H9 (cell line): ENCODE measurements at regions not wholly inside any gene's neighbourhood (a gene's known extent, or its start where the extent isn't known, plus 50 kb on each side); places are given as distances from the start of the nearest gene placed in this dataset.

ENCODE experiments used
- DNase-seq: peaks from one replicate; pipeline ENCODE4 v3.0.0-alpha.2; 2017
- H2AFZ ChIP-seq: one replicate; pipeline ENCODE4 v1.6.1; 2013; ENCODE audit warnings: mild to moderate bottlenecking, low read length, control low read depth, moderate library complexity
- H2AK5ac ChIP-seq: 2 replicates; pipeline ENCODE4 v1.6.1; 2013; ENCODE audit warnings: low read length, control low read depth, mixed read lengths; ENCODE audit not compliant: insufficient read length
- H2BK120ac ChIP-seq: one replicate; pipeline ENCODE4 v1.6.1; 2013; ENCODE audit warnings: low read depth, mild to moderate bottlenecking, low read length, control low read depth, inconsistent platforms; ENCODE audit not compliant: poor library complexity, severe bottlenecking
- H2BK12ac ChIP-seq: 2 replicates; pipeline ENCODE4 v1.6.1; 2013; ENCODE audit warnings: low read length, control low read depth, mixed read lengths, low read depth; ENCODE audit not compliant: insufficient read length
- H2BK15ac ChIP-seq: 2 replicates; pipeline ENCODE4 v1.6.1; 2013; ENCODE audit warnings: low read depth, low read length, control low read depth
- H2BK20ac ChIP-seq: one replicate; pipeline ENCODE4 v1.6.1; 2013; ENCODE audit warnings: low read depth, mild to moderate bottlenecking, low read length, control low read depth, inconsistent platforms; ENCODE audit not compliant: poor library complexity, severe bottlenecking
- H2BK5ac ChIP-seq: 2 replicates; pipeline ENCODE4 v1.6.1; 2013; ENCODE audit warnings: low read length, control low read depth, mixed read lengths; ENCODE audit not compliant: insufficient read length
- H3K14ac ChIP-seq: 2 replicates; pipeline ENCODE4 v1.6.1; 2013; ENCODE audit warnings: low read length, control low read depth; ENCODE audit not compliant: insufficient read depth
- H3K18ac ChIP-seq: 2 replicates; pipeline ENCODE4 v1.6.1; 2013; ENCODE audit warnings: low read depth, mild to moderate bottlenecking, mixed read lengths, low read length, control low read depth; ENCODE audit not compliant: insufficient read length
- H3K23ac ChIP-seq: 2 replicates; pipeline ENCODE4 v1.6.1; 2013; ENCODE audit warnings: low read length, control low read depth, mixed read lengths, low read depth; ENCODE audit not compliant: insufficient read length
- H3K23me2 ChIP-seq: 2 replicates; pipeline ENCODE4 v1.6.1; 2013; ENCODE audit warnings: low read depth, mild to moderate bottlenecking, mixed read lengths, low read length, control low read depth; ENCODE audit not compliant: insufficient read length, poor library complexity, severe bottlenecking
- H3K27ac ChIP-seq: 2 replicates; pipeline ENCODE4 v1.5.1; 2013; ENCODE audit warnings: low read length, control low read depth, mixed read lengths, low read depth; ENCODE audit not compliant: insufficient read length
- H3K27me3 ChIP-seq: 2 replicates; pipeline ENCODE4 v1.6.1; 2013; ENCODE audit warnings: low read length, control low read depth, inconsistent platforms; ENCODE audit not compliant: insufficient read depth
- H3K4ac ChIP-seq: 2 replicates; pipeline ENCODE4 v1.6.1; 2013; ENCODE audit warnings: low read depth, mild to moderate bottlenecking, control low read depth, inconsistent platforms, low read length, moderate library complexity
- H3K4me1 ChIP-seq: 2 replicates; pipeline ENCODE4 v1.6.1; 2013; ENCODE audit warnings: low read length, control low read depth, inconsistent platforms; ENCODE audit not compliant: insufficient read depth
- H3K4me2 ChIP-seq: 2 replicates; pipeline ENCODE4 v1.6.1; 2013; ENCODE audit warnings: low read length, control low read depth, mixed read lengths; ENCODE audit not compliant: insufficient read length, insufficient read depth
- H3K56ac ChIP-seq: 2 replicates; pipeline ENCODE4 v1.6.1; 2013; ENCODE audit warnings: low read depth, mild to moderate bottlenecking, mixed read lengths, low read length, control low read depth; ENCODE audit not compliant: insufficient read length
- H3K79me1 ChIP-seq: 2 replicates; pipeline ENCODE4 v1.6.1; 2013; ENCODE audit warnings: low read depth, mild to moderate bottlenecking, moderate library complexity, low read length, control low read depth, inconsistent platforms; ENCODE audit not compliant: insufficient read depth, poor library complexity, severe bottlenecking
- H3K79me2 ChIP-seq: 2 replicates; pipeline ENCODE4 v1.6.1; 2013; ENCODE audit warnings: low read length, control low read depth, inconsistent platforms; ENCODE audit not compliant: insufficient read depth
- H3K9ac ChIP-seq: 2 replicates; pipeline ENCODE4 v1.6.1; 2013; ENCODE audit warnings: low read length, control low read depth, mixed read lengths; ENCODE audit not compliant: insufficient read length; ENCODE audit errors: extremely low read depth
- H3K9me3 ChIP-seq: one replicate; pipeline ENCODE4 v1.6.1; 2013; ENCODE audit warnings: low read depth, low read length, inconsistent platforms; ENCODE audit not compliant: control insufficient read depth
- H3T11ph ChIP-seq: one replicate; pipeline ENCODE4 v1.6.1; 2013; ENCODE audit warnings: mild to moderate bottlenecking, low read length, control low read depth, inconsistent platforms
- H4K20me1 ChIP-seq: one replicate; pipeline ENCODE4 v1.6.1; 2013; ENCODE audit not compliant: control insufficient read depth, insufficient read length, insufficient read depth
- H4K5ac ChIP-seq: 2 replicates; pipeline ENCODE4 v1.6.1; 2013; ENCODE audit warnings: low read depth, mild to moderate bottlenecking, mixed read lengths, low read length, control low read depth; ENCODE audit not compliant: insufficient read length
- H4K8ac ChIP-seq: replicated peaks from 2 replicates; pipeline ENCODE4 v1.6.1; 2013; ENCODE audit warnings: low read length, control low read depth, mixed read lengths, low read depth; ENCODE audit not compliant: insufficient read length
- H4K91ac ChIP-seq: 2 replicates; pipeline ENCODE4 v1.6.1; 2013; ENCODE audit warnings: low read depth, mild to moderate bottlenecking, moderate library complexity, mixed read lengths, low read length, control low read depth; ENCODE audit not compliant: insufficient read length
- H3K27ac Mint-ChIP-seq, 3 experiments: 2 replicates in 2 of 3; 3 replicates in 1 of 3; pipeline ENCODE4 v1.8.0; 2020 to 2021; ENCODE audit warnings: mixed read lengths in 3 of 3, mild to moderate bottlenecking in 1 of 3, moderate library complexity in 1 of 3
- H3K27me3 Mint-ChIP-seq: 2 replicates; pipeline ENCODE4 v1.8.0; 2021; ENCODE audit warnings: low read depth, mild to moderate bottlenecking, moderate library complexity, mixed read lengths
- H3K36me3 Mint-ChIP-seq, 3 experiments: 2 replicates in 2 of 3; 3 replicates in 1 of 3; pipeline ENCODE4 v1.8.0; 2020 to 2021; ENCODE audit warnings: low read depth in 3 of 3, mixed read lengths in 3 of 3; ENCODE audit not compliant: insufficient read depth in 1 of 3
- H3K4me1 Mint-ChIP-seq, 2 experiments: 2 replicates each; pipeline ENCODE4 v1.8.0; 2020; ENCODE audit warnings: mixed read lengths in 2 of 2
- H3K4me3 Mint-ChIP-seq, 2 experiments: 2 replicates in 1 of 2; 3 replicates in 1 of 2; pipeline ENCODE4 v1.8.0; 2020 to 2021; ENCODE audit warnings: mild to moderate bottlenecking in 2 of 2, mixed read lengths in 2 of 2, moderate library complexity in 1 of 2
- H3K9me3 Mint-ChIP-seq, 2 experiments: 2 replicates in 1 of 2; 3 replicates in 1 of 2; pipeline ENCODE4 v1.8.0; 2020; ENCODE audit warnings: mild to moderate bottlenecking in 2 of 2, mixed read lengths in 2 of 2, moderate library complexity in 1 of 2
- WGBS: extraction: QIAGEN DNeasy Blood & Tissue Kit; methylation state at CpG from one replicate; pipeline ENCODE4 v1.1.7; 2013; ENCODE audit warnings: missing lambda C conversion rate, low lambda C conversion rate, mixed read lengths; ENCODE audit not compliant: insufficient read length; ENCODE audit errors: extremely low coverage; 5-methylcytosine and 5-hydroxymethylcytosine counted together
- TF ChIP-seq, protein P1 (sequence below): fragments of 200-600 bp; sonication (generic); conservative IDR thresholded peaks from 3 replicates; pipeline ENCODE4 v1.8.0; 2021; ENCODE audit warnings: antibody characterized with exemption, mild to moderate bottlenecking

DNA sequence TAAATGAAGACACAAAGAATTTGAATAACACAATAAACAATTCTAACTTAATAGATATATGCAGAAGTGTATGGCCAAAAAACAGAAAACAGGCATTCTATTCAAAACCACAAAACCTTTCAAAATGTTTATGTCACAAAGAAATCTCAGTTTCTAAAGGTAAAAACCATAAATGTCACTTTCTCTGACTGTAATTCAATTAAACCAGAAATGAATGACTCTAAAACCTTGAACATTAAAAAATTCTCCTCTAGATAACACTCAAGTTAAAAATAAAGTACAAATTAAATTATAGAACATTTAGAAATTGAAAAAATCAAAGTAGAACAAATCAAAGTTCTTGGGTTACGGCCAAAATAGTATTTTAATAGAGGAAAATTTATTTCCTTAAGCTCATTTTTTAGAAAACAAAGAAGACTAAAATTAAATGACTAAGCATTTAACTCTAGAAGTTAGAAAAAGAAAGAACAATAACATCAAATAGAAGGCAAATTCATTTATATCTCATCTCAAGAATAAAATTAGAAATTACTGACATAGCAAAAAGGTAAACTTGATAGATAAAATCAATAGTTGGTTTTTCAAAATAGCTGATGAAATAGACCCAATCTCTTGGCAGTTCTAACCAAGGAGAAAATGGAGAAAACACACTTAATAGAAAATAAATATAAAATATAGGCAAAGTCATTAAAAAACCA, 198.8 kb downstream of the TEX36 start:
- H3K9ac ChIP-seq = no peak overlapping the region
- H2BK15ac ChIP-seq = no peak overlapping the region
- TF ChIP-seq, protein P1, sequence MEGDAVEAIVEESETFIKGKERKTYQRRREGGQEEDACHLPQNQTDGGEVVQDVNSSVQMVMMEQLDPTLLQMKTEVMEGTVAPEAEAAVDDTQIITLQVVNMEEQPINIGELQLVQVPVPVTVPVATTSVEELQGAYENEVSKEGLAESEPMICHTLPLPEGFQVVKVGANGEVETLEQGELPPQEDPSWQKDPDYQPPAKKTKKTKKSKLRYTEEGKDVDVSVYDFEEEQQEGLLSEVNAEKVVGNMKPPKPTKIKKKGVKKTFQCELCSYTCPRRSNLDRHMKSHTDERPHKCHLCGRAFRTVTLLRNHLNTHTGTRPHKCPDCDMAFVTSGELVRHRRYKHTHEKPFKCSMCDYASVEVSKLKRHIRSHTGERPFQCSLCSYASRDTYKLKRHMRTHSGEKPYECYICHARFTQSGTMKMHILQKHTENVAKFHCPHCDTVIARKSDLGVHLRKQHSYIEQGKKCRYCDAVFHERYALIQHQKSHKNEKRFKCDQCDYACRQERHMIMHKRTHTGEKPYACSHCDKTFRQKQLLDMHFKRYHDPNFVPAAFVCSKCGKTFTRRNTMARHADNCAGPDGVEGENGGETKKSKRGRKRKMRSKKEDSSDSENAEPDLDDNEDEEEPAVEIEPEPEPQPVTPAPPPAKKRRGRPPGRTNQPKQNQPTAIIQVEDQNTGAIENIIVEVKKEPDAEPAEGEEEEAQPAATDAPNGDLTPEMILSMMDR = no peak
- H3K23ac ChIP-seq = no peak overlapping the region
- no peak overlapping the region for H2BK12ac ChIP-seq
- no peak overlapping the region for H4K91ac ChIP-seq
- DNase-seq = no peak
- no peaks in the 10 kb centered on the region for H3K9me3 ChIP-seq
- no peak overlapping the region for H3K56ac ChIP-seq
- H3K36me3 Mint-ChIP-seq = no peaks in the 10 kb centered on the region
- H2BK20ac ChIP-seq = no peak overlapping the region
- no peak overlapping the region for H4K5ac ChIP-seq
- no peak overlapping the region for H3K4me3 Mint-ChIP-seq
- no peak overlapping the region for H3K14ac ChIP-seq
- H3K9me3 Mint-ChIP-seq = no peaks in the 10 kb centered on the region
- no CpG with 5 or more reads among the region's 1 CpG for WGBS
- no peaks in the 10 kb centered on the region for H3K23me2 ChIP-seq
- H3K4me1 ChIP-seq = no peaks in the 10 kb centered on the region
- H3T11ph ChIP-seq = no peak overlapping the region
- no peaks in the 10 kb centered on the region for H4K20me1 ChIP-seq
- no peak overlapping the region for H2BK5ac ChIP-seq
- no peaks in the 10 kb centered on the region for H3K27me3 ChIP-seq
- H2AFZ ChIP-seq = no peak overlapping the region
- no peaks in the 10 kb centered on the region for H3K79me2 ChIP-seq
- H4K8ac ChIP-seq = no peak overlapping the region
- H2AK5ac ChIP-seq = no peak overlapping the region
- no peaks in the 10 kb centered on the region for H3K79me1 ChIP-seq
- H3K27ac Mint-ChIP-seq = no peak overlapping the region
- peaks cover 9 to 22% of the 10 kb centered on the region in 2 experiments; a peak in 3 of 4 replicates for H3K4me1 Mint-ChIP-seq
- H3K4ac ChIP-seq = no peak overlapping the region
- no peak overlapping the region for H3K18ac ChIP-seq
- H3K27ac ChIP-seq = no peak overlapping the region
- H3K27me3 Mint-ChIP-seq = no peaks in the 10 kb centered on the region
- H2BK120ac ChIP-seq = no peak overlapping the region
- H3K4me2 ChIP-seq = no peak overlapping the region
